WI38 (cell line): ENCODE measurements at regions not wholly inside any gene's neighbourhood (a gene's known extent, or its start where the extent isn't known, plus 50 kb on each side); places are given as distances from the start of the nearest gene placed in this dataset.

ENCODE experiments used
- H3K4me3 ChIP-seq: 2 replicates; pipeline ENCODE4 v1.5.1; 2011; ENCODE audit warnings: low read depth, mild to moderate bottlenecking, control low read depth, low read length
- TF ChIP-seq, protein P1 (sequence below): IDR thresholded peaks from 2 replicates; pipeline ENCODE4 v1.5.1; 2012; ENCODE audit warnings: low read depth, mild to moderate bottlenecking, control low read depth, low read length

DNA sequence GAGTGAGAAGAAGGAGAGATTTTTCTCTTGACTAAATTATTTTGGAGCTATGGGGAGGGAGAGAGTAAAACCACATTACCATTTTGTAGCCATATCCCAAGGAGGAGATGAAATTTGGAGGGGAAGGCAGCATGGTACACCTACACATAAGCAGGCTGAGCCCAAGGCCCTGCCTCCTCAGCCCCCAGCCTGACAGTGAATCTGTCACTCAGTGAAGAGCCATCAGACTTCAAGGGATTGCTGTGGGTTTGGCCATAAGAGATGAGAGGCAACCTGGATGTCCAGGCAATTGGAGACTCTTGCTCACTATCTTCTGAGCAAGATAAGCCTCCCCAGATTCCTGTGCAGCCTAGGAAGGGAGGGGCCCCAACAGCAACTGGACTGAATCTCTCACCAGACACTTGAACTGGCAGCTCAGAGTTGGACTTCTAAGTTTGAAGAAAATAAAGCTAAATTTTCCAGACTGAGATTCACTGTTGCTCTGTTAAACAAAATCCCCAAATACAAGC lies 216.6 kb downstream of the SEMA6A start:
- TF ChIP-seq, protein P1, sequence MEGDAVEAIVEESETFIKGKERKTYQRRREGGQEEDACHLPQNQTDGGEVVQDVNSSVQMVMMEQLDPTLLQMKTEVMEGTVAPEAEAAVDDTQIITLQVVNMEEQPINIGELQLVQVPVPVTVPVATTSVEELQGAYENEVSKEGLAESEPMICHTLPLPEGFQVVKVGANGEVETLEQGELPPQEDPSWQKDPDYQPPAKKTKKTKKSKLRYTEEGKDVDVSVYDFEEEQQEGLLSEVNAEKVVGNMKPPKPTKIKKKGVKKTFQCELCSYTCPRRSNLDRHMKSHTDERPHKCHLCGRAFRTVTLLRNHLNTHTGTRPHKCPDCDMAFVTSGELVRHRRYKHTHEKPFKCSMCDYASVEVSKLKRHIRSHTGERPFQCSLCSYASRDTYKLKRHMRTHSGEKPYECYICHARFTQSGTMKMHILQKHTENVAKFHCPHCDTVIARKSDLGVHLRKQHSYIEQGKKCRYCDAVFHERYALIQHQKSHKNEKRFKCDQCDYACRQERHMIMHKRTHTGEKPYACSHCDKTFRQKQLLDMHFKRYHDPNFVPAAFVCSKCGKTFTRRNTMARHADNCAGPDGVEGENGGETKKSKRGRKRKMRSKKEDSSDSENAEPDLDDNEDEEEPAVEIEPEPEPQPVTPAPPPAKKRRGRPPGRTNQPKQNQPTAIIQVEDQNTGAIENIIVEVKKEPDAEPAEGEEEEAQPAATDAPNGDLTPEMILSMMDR, result no peak

GRCh38 chr5:116355819-116356601 lies 218.6 kb downstream of the SEMA6A start:
- TF ChIP-seq, protein P1, result no peak
- no peak overlapping the region for H3K4me3 ChIP-seq

More for the DNA sequence above, 216.6 kb downstream of the SEMA6A start:
- no peak overlapping the region for H3K4me3 ChIP-seq

- TF ChIP-seq, protein P1, result no peak
- H3K4me3 ChIP-seq, result no peak overlapping the region
Measured at GRCh38 chr5:116354699-116355098, 219.9 kb downstream of the SEMA6A start.

- no peak overlapping the region for H3K4me3 ChIP-seq
- TF ChIP-seq, protein P1, result no peak
Measured at GRCh38 chr5:116347657-116348056, 227.0 kb downstream of the SEMA6A start.

GRCh38 chr5:116343961-116344360 lies 230.7 kb downstream of the SEMA6A start:
- TF ChIP-seq, protein P1, result no peak
- no peak overlapping the region for H3K4me3 ChIP-seq
